ENCODE measurements at regions not wholly inside any gene's neighbourhood (a gene's known extent, or its start where the extent isn't known, plus 50 kb on each side); places are given as distances from the start of the nearest gene placed in this dataset.
"Not testable (repeated sequence)": the region's sequence is repeated elsewhere in the genome, so short reads cannot be mapped to it uniquely, and the experiment has no call there.

DNA sequence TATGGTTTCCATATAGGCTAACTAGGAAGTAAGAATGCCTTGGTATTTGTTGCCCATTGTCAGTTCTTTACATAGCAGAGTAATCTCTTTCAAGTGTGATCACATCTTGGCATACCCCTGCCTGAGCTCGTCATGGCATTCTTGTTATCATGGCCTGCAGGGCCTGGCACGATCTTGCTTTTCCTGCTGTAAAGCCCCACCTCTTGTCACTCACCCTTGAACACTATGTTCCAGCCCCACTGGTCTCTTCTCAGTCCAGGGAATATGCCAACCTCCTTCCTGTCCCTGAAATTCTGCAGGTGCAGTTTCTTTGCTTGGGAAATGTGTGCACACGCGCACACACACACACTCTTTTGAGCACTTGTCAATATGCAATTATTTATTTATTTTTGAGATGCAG is 250.2 kb upstream of the DMRT1 start:
- DNase-seq: no peak

DNA sequence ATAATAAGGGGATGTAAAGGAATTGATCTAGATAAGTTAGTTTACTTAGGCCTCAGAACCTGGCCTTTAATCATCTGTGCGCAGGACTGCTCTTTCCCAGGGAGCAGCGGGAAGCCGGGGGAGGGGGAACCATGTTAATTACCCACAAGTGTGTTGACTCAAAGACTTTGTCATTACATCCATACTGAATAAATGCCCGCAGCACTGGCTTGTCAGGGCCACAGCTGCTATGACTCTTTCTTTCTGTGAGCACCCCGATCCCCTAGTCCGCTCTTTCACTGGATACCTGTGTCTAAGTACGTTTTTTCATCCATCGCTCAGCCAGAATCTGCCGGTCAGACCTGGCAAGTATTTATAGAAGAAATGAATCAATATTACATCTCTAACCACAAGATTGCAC is 249.3 kb upstream of the DMRT1 start:
- no peak for DNase-seq

DNA sequence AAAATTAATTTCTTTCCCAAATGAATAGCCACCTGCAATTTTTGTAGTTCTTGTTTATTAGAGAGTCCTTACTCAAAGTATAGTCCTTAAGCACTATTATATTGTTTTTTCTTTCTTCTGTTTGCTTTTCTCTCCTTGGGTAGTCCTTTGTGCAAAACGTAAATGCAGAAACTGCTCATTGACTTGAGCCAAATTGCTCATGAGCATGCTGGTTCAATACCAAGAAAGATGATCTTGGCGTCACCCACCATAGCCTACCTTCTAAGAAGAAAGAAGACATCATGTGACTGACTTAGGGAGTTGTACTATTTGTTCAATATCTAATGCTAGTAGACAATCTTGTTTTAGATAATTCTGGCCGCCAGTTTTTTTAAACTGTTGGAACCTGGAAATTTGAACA is 248.8 kb upstream of the DMRT1 start:
- no peak for DNase-seq

DNA sequence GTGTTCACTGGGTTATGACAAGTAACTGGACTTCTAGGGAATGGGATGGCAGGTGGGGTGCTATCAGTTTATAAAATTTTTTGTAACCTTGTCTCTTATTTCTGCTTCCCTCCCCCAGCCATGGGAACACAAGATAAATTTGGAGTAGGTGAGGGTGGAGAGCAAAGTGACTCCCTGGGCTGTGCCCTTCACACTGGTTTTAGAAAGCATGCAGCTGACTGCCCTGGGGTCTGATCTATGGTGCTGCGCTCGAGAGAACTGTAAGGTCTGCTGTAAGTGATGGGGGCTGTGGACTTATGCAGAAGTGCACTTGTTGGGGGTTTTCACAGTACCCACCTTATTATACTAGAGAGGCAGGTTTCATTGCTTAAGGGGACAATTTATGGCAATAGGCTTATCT is 247.7 kb upstream of the DMRT1 start:
- DNase-seq: no peak

DNA sequence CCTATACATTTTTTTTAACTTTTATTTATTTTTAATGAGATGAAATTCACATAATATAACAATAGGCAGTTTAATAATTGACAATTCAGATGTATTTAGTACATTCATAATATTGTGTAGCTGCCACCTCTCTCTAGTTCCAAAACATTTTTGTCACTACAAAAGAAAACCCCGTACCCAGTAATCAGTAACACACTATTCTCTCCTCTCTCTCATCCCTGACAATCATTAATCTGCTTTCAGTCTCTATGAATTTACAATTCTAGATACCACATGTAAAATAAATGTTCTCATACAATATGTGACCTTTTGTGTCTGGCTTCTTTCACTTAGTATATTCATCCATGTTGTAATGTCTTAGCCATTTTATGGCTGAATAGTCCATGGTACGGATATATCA is 244.8 kb upstream of the DMRT1 start:
- no peak for DNase-seq

DNA sequence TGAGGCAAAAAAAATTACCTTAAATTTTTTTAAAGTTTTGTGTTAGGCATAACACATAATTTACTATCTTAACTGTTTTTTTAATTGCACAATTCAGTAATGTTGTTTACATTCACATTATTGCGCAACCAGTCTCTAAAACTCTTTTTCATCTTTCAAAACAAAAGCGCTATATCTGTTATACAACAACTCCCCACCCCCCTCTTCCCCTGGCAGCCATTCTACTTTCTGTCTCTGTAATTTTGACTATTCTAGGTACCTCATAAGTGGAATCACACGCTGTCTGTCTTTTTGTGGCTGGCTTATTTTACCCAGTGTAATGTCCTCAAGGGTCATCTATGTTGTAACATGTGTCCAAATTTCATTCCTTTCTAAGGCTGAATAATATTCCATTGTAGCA is 241.5 kb upstream of the DMRT1 start:
- no peak for DNase-seq

DNA sequence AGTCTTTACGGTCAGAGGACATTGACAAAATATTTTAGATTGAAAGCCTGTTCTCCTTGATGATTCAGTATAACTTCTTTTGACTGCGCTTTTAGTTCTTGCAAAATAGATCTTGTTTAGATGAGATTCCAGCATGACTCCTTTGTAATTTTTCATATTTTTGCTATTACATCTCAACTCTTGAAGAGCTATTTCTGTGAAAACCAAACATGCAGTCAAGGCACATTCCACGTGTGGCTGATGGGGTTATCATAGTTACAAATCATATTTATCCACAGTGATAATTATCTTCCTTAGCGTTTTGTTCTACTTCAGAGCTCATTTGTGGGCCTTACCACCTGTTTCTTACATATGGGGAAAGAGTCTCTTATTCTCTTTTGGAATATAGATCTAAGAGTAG is 238.8 kb upstream of the DMRT1 start:
- no peak for DNase-seq

DNA sequence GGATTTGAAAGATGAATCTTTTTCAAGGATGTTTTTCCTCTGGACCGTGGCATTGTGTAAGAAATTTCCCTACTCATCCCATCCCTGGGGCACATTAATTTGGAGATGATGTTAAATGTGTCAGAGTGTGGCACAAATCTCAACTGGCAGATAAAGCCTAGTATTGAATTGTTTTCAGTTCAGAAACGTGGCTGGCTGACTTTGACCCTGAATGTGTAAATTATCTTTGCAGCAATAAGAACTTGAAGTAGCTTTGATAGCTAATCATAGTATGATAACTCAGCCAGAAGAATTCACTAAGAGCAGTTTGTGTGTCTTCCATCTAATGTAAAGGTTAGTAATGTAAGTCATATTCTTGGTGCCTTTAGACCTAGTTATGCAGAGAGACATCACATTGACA is 238.4 kb upstream of the DMRT1 start:
- no peak for DNase-seq

DNA sequence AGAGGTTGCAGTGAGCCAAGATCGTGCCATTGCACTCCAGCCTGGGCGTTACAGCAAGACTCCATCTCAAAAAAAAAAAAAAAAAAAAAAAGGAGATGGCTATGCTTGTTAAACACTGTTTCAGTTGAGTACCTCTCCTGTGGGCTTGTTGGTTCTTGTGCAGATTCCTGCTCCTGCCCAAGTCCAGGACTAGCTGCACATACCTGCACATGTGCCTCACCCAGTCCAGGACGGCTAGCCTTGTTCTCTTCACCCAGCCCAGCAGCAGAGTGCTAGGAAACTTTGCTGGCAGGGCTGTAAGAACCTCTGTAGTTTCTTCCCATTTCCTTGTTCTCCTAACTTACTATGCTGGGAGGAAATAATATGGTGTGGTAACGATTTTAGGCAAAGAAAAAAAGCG is 234.1 kb upstream of the DMRT1 start:
- no peak for DNase-seq

DNA sequence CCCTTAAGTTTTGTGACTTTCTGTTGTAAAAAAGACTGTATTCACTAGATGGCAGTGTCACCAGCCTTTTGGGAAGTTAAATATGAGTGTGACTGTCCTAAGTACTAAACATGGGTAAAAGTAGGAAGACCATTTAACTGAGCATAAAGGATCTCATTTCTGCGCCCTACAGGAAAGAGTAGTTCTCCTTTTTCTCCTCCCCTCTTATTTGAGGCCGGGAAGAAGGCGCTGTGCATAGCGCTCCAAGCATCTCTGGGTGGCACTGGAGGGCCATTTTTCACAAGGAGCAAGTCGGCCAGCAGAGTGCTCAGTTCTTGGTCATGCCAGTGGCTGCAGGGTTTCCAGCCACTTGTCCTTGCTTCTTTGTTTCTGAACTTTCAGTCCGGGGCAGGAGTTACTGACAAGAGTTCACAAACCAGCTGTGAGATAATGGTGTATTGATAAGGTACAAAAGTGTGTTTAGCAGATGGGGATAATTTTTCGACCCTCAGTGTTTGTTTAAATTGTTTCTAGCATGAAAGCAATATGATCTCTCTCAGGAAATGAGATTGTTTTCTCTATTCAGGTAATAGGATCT is 227.6 kb upstream of the DMRT1 start:
- no peak for DNase-seq

DNA sequence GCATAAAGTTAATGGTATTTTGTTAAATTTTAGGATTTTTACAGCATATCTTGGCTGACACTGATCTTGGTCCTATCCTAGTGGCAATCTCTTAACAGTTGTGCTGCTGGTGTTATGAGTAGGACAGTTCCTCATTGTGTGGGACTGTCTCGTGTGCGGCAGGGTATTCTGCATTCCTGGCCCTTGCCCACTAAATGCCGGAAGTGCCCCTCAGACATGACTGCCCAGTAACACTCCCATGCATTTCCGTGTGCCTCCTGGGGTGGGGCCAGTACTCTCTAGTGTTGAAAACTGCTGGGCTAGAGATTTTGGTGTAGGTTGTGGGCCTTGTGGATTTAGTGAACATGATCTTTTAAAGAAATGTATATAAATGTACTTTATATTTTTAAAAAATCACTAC is 227.1 kb upstream of the DMRT1 start:
- no peak for DNase-seq

DNA sequence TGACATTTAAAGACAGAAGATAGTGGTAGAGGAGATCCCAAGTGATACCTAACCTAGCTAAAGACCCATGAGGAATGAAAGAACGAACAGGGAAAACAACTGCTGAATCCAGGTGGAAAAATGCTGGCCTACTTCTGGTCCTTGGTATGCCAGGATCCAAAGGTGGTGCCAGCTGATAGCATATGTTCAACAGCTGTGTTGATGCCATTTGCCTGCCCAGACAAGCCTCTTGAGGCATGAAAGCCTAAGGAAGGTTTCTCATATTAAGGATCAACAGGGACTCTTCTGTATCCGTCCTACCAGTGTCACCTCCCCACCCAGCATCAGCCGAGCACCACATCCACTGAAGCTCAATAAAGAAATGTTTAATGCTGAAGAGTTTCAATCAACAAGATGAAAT is 225.7 kb upstream of the DMRT1 start:
- DNase-seq: no peak

DNA sequence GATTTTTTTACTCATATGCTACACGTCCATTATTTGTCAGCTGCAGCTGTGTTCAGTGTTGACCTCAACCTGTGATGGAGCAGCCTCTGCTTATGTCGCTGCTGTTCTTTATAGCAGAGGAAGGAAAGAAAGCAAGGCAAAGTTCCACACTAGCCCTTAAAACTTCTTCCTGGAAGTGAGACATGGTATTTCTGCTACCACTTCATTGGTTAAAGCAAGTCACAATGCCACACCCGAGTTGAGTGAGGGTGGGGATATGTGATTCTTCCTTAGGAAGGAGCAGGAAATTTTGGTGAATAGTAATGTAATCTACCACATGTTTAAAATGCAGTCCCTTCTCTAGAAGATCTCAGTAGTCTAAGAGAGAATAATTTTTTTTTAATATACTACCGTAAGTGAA is 224.8 kb upstream of the DMRT1 start:
- no peak for DNase-seq

DNA sequence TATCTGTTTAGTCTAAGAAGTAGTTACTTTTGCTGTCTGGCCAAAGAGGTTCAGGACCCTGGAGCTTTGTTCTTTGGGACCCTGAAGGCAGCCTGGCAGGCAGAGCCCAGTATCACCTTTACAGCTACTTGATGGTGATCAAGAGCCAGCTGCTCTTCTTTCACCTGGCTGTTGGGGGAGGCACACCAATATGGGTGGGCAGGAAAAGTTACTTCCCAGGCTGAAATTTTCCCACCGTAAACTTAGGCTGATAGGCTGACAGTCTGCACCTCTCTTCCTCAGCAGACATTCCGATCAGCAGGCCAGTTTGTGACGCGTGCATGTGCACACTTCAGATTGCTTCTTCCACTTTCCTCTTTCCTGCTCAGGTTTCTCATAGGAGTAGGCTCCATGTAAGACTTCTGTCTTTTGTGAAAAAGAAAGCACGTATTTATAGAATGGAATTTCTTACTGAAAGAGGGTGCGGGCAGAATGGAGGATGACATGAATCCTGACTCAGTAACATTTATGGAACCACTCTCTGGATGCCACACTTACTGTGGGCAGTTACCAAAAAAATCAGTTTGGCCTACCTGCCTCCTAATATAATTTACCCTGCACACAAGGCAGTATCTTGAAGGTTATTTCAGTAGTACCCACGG is 223.9 kb upstream of the DMRT1 start:
- DNase-seq: no peak

DNA sequence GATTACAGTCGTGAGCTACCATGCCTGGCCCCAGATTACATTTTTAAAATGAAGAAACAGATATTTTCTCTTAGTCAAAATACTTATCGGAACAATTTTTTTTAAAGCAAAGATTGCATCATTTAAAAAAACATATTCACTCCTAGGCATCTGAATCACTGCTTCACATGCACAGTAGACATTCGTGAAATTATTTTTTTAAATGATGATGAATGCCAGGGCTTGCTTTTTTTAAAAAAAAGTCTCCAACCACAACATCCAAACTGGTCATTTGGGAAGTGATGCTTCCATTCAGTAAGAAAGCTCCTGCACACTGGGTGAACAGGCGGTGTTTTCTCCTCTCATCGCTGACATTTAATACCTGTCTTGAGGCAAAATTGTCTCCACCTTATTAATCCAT is 223.0 kb upstream of the DMRT1 start:
- DNase-seq: no peak

DNA sequence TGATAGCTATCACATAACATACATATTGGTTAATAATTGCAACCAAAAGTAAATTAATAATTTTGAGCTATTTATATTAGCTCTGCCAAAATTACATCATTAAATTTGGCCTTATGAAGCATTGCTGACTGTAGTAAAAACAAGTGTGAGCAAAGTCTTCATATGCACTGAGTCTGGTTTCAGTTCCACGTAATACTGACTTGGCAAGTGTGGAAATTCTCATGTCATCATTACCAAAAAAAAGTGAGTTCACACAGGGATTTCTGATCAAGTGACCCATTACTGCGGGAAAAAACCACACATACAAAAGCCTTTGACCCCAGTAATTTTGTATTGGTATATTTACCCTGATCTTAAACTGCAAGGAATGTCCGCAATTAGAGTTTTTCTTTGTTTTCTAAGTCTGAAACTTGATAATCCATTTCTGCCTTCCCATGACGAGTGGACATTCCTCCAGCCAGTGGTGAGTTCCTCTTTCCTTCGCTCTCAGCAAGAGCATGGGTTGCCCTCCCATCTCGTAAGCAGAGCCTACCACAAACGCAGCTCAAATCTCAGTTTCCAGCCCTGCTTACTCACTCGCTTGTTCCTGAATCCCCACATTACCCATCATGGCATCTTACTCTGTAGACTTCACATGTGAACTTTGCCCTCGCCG is 220.2 kb upstream of the DMRT1 start:
- DNase-seq: no peak

DNA sequence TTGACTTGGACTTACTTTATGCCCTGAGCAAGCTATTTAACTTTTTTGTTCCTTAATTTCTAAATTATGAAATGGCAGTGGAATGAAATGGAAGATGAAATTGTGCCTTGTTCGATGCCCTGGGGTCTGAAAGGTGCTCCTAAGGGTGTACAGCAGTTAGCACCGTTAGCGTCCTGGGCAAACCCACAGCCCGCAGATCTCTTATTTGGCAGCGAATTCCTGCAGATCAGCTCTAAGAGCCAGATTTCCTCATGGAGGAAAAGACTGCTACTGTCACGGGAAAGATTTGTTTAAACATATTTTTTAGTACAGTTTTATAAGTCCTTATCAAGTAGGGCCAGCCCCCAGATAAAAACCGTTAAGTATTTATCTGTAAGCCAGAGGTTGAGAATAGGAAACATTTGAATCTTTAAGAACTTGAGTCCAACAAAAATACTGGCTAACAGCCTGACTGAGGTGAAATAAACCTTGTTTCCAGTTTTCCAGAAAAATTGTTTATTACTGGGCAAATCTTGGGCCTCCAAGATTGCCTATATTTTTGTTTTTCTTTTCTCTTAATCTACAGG is 216.5 kb upstream of the DMRT1 start:
- DNase-seq: no peak

DNA sequence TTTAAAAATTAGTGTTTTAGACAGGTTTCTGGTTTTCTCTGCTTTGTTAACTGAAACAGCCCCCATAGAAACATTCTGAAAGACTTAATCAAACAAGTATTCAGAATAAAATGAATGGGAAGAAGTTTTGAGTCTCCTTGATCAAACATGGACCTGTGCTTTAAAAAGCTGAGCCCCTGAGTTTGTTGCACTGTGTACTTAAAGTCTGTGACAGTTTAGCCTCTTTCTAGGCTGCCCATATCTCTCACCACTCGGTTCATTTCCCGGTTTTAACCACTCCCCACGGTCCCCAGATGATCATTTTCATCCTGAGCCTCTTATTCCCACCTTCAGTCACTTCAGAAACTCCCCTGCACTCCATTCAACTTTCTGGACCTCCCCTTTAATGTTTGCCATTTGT is 215.9 kb upstream of the DMRT1 start:
- no peak for DNase-seq

DNA sequence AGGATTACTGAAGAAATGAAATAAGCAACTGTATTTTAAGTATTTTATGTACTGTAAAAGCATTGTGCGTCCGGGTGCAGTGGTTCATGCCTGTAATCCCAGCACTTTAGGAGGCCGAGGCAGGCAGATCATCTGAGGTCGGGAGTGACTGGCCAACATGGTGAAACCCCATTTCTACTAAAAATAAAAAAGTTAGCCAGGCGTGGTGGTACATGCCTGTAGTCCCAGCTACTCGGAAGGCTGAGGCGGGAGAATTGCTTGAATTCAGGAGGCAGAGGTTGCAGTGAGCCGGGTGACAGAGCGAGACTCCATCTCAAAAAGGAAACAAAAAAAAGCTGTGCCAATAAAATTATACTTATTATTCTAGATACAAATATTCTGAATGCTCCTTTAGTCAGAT is 215.4 kb upstream of the DMRT1 start:
- DNase-seq: not testable (repeated sequence)

DNA sequence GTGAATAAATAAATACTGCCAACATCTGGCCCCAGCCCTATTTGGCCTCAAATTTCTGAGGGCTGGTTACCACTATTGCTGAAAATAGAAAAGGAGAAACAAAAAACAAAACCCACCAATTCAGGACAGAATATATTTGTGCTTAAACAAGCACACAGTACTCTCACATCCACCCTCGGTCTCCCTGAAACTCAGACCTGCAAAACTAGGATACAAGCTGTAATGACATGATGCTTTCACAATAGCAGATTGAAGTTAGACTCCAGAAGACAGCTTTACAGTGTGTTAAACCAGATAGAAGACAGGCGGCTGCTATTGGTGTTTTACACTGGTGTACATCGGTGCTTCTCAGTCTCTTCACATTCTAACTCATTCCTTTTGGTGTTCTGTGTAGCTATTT is 214.9 kb upstream of the DMRT1 start:
- DNase-seq: no peak

DNA sequence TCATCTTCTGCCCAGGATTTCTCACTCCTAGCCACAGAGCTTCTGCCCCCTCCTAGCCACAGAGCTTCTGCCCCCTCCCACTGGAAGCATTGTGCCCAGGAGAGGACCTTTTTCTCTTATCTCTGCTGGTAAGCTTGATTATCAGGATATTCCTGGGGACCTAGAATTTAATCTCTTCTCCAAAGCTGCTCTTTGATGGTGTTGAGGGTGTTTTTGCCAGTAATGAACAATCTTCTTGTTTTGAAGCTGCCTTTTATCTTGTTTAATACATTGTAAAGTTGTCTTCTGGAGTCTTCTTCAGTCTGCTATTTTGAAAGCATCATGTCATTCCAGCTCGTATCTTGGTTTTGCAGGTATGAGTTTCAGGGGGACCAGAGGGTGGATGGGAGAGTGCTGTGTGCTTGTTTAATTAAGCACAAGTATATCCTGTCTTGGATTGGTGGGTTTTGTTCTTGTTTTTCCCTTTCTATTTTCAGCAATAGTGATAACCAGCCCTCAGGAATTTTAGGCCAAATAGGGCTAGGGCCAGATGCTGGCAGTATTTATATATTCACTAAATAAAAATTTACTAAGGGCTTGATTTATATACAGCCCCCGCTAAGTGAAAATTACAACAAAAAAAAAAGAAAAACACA is 214.0 kb upstream of the DMRT1 start:
- DNase-seq: no peak

DNA sequence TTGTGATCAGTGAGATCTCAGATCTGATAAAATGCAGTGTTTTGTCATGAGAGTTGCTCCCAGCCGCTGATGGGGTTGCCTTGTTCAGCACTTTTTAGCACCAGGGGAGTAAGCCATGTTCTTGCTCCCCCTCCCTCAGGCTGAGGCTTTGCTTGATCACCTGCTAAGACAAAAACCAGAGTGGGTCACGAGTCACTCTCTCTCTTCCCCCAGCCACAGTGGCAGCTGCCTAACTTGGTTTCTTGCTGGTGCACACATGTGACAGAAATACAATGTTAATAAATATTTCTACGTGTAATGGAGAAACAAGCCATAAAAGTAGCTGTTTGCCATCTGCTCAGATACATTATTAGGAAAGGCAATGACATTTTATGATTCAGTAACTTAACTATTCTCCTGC is 212.4 kb upstream of the DMRT1 start:
- DNase-seq: no peak

DNA sequence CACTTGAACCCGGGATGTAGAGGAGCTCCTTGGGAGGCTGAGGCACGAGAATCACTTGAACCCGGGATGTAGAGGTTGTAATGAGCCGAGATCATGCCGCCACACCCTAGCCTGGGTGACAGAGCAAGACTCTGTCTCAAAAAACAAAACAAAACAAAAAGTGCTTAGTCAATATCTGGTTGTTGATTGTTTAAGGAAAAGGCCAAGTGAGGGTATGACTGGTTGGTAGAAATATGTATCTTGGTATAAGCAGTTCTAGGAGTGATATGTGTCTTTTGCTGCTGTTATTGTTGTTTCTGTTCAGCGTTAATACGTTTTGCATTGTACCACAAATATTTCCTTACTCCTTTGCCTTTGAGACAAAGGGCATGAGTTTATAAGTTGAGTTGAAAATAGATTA is 210.7 kb upstream of the DMRT1 start:
- no peak for DNase-seq

DNA sequence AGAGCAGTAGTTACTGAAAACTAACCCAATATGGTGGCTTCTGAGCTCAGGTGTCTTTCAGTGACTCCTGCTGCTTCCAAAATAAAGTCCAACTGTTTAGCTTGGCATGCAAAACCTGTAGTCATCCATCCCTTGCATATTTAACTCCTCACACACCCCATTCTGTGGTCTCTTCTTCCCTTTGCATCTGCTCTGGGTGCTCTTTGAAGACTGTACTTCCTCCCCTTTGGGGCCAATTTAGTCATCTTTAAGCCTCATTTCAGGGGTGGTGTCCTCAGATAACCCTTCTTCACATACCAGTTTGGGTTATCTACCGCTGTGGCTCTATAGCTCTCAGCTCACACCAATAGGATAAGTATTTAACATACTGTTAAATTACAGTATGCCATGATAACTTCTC is 209.9 kb upstream of the DMRT1 start:
- no peak for DNase-seq
